Breast epithelium (tissue), 4 donors: ENCODE measurements at regions not wholly inside any gene's neighbourhood (a gene's known extent, or its start where the extent isn't known, plus 50 kb on each side); places are given as distances from the start of the nearest gene placed in this dataset.

Source experiments
- DNase-seq, 2 donors: peaks; one replicate each; pipeline ENCODE4 v3.0.0-alpha.2; 2019; ENCODE audit warnings: low spot score in 2 of 2
- H3K27ac ChIP-seq, 2 donors: fragments of 200-600 bp; sonication (generic) in 1 of 2; one replicate each; pipeline ENCODE4 v1.5.1; 2016 to 2019; ENCODE audit warnings: mild to moderate bottlenecking in 1 of 2
- H3K27me3 ChIP-seq, 2 donors: fragments of 200-600 bp; sonication (generic) in 1 of 2; one replicate each; pipeline versions ENCODE4 v1.5.1 to v1.6.0; 2017 to 2019; ENCODE audit warnings: control low read depth in 1 of 2, mild to moderate bottlenecking in 1 of 2
- H3K36me3 ChIP-seq: fragments of 200-600 bp; one replicate; pipeline ENCODE4 v1.5.1; 2019
- H3K4me1 ChIP-seq, 2 donors: fragments of 200-600 bp; sonication (generic); one replicate each; pipeline ENCODE4 v1.5.1; 2016 to 2019; ENCODE audit warnings: control low read depth in 1 of 2
- H3K4me3 ChIP-seq, 3 donors: fragments of 200-600 bp; sonication (generic); 1 replicate in 2 of 3; 2 replicates in 1 of 3; pipeline ENCODE4 v1.5.1; 2016 to 2019; ENCODE audit warnings: mild to moderate bottlenecking in 3 of 3, moderate library complexity in 2 of 3
- H3K9me3 ChIP-seq, 2 donors: fragments of 200-600 bp; sonication (generic) in 1 of 2; one replicate each; pipeline ENCODE4 v1.5.1; 2016 to 2019; ENCODE audit warnings: control low read depth in 1 of 2
- POLR2A ChIP-seq: fragments of 450-650 bp; IDR thresholded peaks from one replicate; pipeline ENCODE4 v1.6.1; 2016; ENCODE audit warnings: antibody characterized with exemption, mild to moderate bottlenecking, moderate library complexity
- POLR2AphosphoS5 ChIP-seq, 3 donors: sonication (generic); formaldehyde crosslinking; IDR thresholded peaks; one replicate each; pipeline ENCODE4 v1.6.1; 2017; ENCODE audit warnings: antibody characterized with exemption in 3 of 3
- intact Hi-C: fragments of 100-400 bp; cut with DNase I; formaldehyde crosslinking; loops from one replicate; pipeline ENCODE4 v1.15.1; 2023; ENCODE audit warnings: low total_unique reads
- TF ChIP-seq, protein P1 (sequence below), 3 donors: fragments of 450-650 bp; IDR thresholded peaks; one replicate each; pipeline ENCODE4 v1.5.1; 2016 to 2017; ENCODE audit warnings: antibody characterized with exemption in 3 of 3, mild to moderate bottlenecking in 3 of 3, moderate library complexity in 3 of 3

DNA sequence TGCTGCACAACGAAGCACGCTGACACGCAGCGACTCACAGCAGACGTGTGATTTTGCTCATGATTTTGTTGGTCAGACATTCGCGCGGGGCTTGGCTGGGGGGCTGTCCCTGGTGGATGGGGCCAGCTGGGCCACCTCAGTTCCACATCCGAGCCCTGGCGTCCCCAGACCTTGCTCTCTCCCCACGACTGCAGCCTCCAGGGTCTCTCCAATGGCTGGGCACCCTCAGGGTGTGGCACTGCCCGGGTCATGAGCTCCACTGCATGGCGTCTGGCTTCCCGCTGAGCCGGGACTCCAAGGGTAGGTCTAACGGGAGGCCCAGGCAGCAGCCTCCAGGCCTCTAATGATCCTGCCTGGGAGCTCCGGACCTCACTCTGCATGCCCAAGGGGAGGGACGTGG lies 173.0 kb upstream of the AJAP1 start:
- Histone ChIP-seq H3K4me1 (no peaks in the 10 kb centered on the region), H3K4me3 (no peak overlapping the region), H3K27me3 (no peaks in the 10 kb centered on the region), H3K27ac (no peak overlapping the region), H3K9me3 (peaks cover 7 to 12% of the 10 kb centered on the region in 2 donors), H3K36me3 (no peaks in the 10 kb centered on the region)
- intact Hi-C loops: no loop called here
- TF ChIP-seq POLR2AphosphoS5 (IDR thresholded peaks at IDR 0.05) (no peak), POLR2A (no peak)
- TF ChIP-seq, protein P1, sequence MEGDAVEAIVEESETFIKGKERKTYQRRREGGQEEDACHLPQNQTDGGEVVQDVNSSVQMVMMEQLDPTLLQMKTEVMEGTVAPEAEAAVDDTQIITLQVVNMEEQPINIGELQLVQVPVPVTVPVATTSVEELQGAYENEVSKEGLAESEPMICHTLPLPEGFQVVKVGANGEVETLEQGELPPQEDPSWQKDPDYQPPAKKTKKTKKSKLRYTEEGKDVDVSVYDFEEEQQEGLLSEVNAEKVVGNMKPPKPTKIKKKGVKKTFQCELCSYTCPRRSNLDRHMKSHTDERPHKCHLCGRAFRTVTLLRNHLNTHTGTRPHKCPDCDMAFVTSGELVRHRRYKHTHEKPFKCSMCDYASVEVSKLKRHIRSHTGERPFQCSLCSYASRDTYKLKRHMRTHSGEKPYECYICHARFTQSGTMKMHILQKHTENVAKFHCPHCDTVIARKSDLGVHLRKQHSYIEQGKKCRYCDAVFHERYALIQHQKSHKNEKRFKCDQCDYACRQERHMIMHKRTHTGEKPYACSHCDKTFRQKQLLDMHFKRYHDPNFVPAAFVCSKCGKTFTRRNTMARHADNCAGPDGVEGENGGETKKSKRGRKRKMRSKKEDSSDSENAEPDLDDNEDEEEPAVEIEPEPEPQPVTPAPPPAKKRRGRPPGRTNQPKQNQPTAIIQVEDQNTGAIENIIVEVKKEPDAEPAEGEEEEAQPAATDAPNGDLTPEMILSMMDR (IDR thresholded peaks at IDR 0.05): no peak
- no peak for DNase-seq

DNA sequence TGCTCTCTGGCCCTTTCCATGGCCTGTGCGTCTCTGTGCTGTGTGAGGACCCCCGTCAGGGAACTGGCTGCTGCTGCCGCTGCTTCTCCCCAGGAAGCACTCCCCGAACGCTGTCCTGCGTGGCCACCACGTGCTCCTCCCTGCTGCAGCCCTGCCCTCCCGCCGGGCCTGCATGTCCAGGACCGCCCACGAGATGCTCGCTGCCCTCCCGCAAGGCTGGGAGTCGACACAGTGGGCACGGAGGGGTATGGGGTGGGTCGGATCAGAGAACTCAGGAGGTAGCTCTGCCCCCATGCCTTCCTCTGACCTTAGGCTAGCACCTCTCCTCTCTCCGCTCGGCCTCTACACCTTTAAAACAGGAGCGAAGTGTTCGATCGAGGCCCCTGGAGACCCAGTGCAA lies 171.9 kb upstream of the AJAP1 start:
- no peak for DNase-seq
- Histone ChIP-seq H3K4me3 (no peak overlapping the region), H3K9me3 (peaks cover 0 to 1% of the 10 kb centered on the region in 2 donors), H3K36me3 (no peaks in the 10 kb centered on the region), H3K4me1 (no peaks in the 10 kb centered on the region), H3K27ac (no peak overlapping the region), H3K27me3 (no peaks in the 10 kb centered on the region)
- intact Hi-C loops: no loop called here
- TF ChIP-seq POLR2A: no peak
- TF ChIP-seq, protein P1 (IDR thresholded peaks at IDR 0.05): no peak
- no peak for TF ChIP-seq POLR2AphosphoS5 (IDR thresholded peaks at IDR 0.05)

DNA sequence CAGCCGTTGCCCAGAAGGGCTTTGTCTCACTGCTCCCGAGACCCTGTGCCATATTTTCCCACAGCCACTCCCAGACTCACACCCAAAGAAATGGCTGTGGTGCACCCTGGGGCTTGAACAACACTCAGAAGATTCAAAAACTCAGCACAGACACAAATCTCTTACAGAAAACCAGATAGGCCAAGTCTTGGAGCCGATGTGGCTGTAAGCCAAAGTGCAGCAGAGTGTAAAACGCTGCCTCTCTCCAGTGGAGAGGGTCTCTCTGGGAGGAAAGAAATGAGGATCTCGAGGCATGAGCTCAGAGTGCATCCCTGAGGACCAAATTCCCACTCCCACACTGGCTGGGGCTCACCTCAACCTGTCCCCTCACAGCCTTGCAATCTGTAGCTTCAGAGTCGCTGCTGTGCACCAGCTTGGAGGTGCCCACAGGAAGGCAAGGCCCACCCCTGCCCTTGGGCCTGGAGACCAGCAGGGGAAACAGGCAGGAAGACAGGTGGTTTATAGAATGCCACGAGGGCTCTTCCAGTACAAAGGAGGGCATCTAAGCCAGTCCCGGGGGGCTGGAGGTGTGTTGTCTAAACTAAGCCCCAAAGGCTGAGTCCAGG lies 171.3 kb upstream of the AJAP1 start:
- DNase-seq: no peak
- H3K4me1 ChIP-seq: no peaks in the 10 kb centered on the region
- H3K36me3 ChIP-seq: no peaks in the 10 kb centered on the region
- no peaks in the 10 kb centered on the region for H3K27me3 ChIP-seq
- H3K27ac ChIP-seq: no peak overlapping the region
- TF ChIP-seq, protein P1 (IDR thresholded peaks at IDR 0.05): no peak
- TF ChIP-seq POLR2AphosphoS5 (IDR thresholded peaks at IDR 0.05) (no peak), POLR2A (no peak)
- intact Hi-C loops: no loop called here
- no peak overlapping the region for H3K4me3 ChIP-seq
- no peaks in the 10 kb centered on the region for H3K9me3 ChIP-seq

DNA sequence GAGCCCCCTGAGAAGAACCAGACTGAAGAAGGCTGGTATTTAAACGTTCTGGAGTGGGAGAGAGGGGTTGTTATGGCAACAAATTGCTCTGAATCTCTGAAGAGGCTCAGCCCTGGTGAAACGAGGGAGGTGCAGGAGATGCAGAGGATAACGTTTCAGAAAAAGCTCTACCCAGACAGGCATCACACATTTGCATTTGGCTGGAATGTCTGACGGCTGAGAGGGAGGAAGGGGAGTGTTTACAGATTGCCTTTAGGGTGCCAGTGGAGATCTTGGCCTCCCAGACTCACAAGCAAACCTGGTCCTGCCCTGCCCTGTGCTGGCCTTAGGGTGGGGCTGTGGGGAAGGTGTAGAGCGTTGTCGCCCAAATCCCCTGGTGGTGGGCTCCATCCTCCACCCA lies 169.0 kb upstream of the AJAP1 start:
- no peaks in the 10 kb centered on the region for H3K27me3 ChIP-seq
- H3K27ac ChIP-seq: no peak overlapping the region
- no peaks in the 10 kb centered on the region for H3K36me3 ChIP-seq
- intact Hi-C loops: no loop called here
- no peak overlapping the region for H3K4me3 ChIP-seq
- TF ChIP-seq, protein P1 (IDR thresholded peaks at IDR 0.05): no peak
- TF ChIP-seq POLR2A: no peak
- no peak for TF ChIP-seq POLR2AphosphoS5 (IDR thresholded peaks at IDR 0.05)
- no peak for DNase-seq
- no peaks in the 10 kb centered on the region for H3K9me3 ChIP-seq
- H3K4me1 ChIP-seq: no peaks in the 10 kb centered on the region

DNA sequence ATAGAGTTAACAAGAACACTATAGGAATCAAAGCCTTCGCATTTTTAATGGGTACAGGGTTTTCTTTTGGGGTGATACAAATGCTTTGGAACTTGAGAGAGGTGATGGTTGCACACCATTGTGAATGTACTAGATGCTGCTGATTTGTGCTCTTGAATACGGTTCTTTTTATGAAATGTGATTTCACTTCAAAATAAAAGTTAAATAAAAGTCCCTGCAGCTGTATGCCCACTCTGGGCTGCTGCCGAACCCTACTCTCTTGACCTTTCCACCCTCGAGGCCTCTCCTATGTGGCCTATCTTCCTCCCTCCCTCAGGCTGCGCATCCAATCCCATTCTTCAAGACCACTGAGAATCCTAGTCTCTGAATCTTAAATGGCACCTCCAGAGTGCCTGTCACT lies 168.5 kb upstream of the AJAP1 start:
- no peak overlapping the region for H3K4me3 ChIP-seq
- no peaks in the 10 kb centered on the region for H3K36me3 ChIP-seq
- DNase-seq: no peak
- no peaks in the 10 kb centered on the region for H3K9me3 ChIP-seq
- no peaks in the 10 kb centered on the region for H3K4me1 ChIP-seq
- no peak overlapping the region for H3K27ac ChIP-seq
- TF ChIP-seq, protein P1 (IDR thresholded peaks at IDR 0.05): no peak
- TF ChIP-seq POLR2A: no peak
- no peak for TF ChIP-seq POLR2AphosphoS5 (IDR thresholded peaks at IDR 0.05)
- intact Hi-C loops: no loop called here
- no peaks in the 10 kb centered on the region for H3K27me3 ChIP-seq
